MCF 10A (cell line): ENCODE measurements at regions not wholly inside any gene's neighbourhood (a gene's known extent, or its start where the extent isn't known, plus 50 kb on each side); places are given as distances from the start of the nearest gene placed in this dataset.

ENCODE experiments used
- BruUV-seq: library from RNA; stranded (reverse); fragments of 400-500 nt; replicated peaks from 2 replicates; lab custom pipeline; 2021; lab: Mats Ljungman, UMichigan
- CTCF ChIA-PET: fragments of 300-600 bp; sonication (Branson Sonifier 250); formaldehyde crosslinking; extraction: SDS; loops from one replicate; lab custom pipeline; 2021; ENCODE audit warnings: antibody characterized with exemption, inconsistent platforms; lab: Yijun Ruan, JAX
- POLR2A ChIA-PET: fragments of 300-600, 350-650 bp; sonication (Branson Sonifier 250); formaldehyde crosslinking; extraction: SDS; loops from one replicate; lab custom pipeline; 2020; ENCODE audit warnings: antibody characterized with exemption, inconsistent platforms; lab: Yijun Ruan, JAX
- DNase-seq: peaks from one replicate; pipeline ENCODE4 v3.0.0-alpha.2; 2018; ENCODE audit not compliant: unreplicated experiment
- H3K27ac Mint-ChIP-seq: one replicate; pipeline ENCODE4 v1.8.0; 2022; ENCODE audit warnings: mild to moderate bottlenecking, low read depth, mixed read lengths; ENCODE audit not compliant: unreplicated experiment
- H3K27me3 Mint-ChIP-seq: one replicate; pipeline ENCODE4 v1.8.0; 2022; ENCODE audit warnings: mixed read lengths; ENCODE audit not compliant: insufficient read depth, unreplicated experiment
- H3K36me3 Mint-ChIP-seq: one replicate; pipeline ENCODE4 v1.8.0; 2022; ENCODE audit warnings: mild to moderate bottlenecking, moderate library complexity, mixed read lengths; ENCODE audit not compliant: insufficient read depth, unreplicated experiment
- H3K4me1 Mint-ChIP-seq: one replicate; pipeline ENCODE4 v1.8.0; 2022; ENCODE audit warnings: mixed read lengths; ENCODE audit not compliant: insufficient read depth, unreplicated experiment
- H3K4me3 Mint-ChIP-seq: one replicate; pipeline ENCODE4 v1.8.0; 2022; ENCODE audit warnings: mild to moderate bottlenecking, moderate library complexity, mixed read lengths; ENCODE audit not compliant: unreplicated experiment
- H3K9me3 Mint-ChIP-seq: one replicate; pipeline ENCODE4 v1.8.0; 2022; ENCODE audit warnings: mixed read lengths; ENCODE audit not compliant: unreplicated experiment
- CTCF ChIP-seq: fragments of 200-600 bp; IDR thresholded peaks from one replicate; pipeline ENCODE4 v1.8.0; 2022; ENCODE audit warnings: antibody characterized with exemption, mild to moderate bottlenecking; ENCODE audit not compliant: unreplicated experiment
- intact Hi-C: fragments of 100-400 bp; cut with micrococcal nuclease; formaldehyde crosslinking; loops from 2 replicates; pipeline ENCODE4 v1.14.1; 2022

GRCh38 chr13:76123548-76123947 is 487.4 kb downstream of the LMO7 start:
- intact Hi-C loops = no loop called here
- Mint-ChIP-seq H3K9me3 (peaks cover 22% of the 10 kb centered on the region), H3K27me3 (no peaks in the 10 kb centered on the region), H3K27ac (no peak overlapping the region), H3K36me3 (no peaks in the 10 kb centered on the region), H3K4me3 (no peak overlapping the region), H3K4me1 (no peaks in the 10 kb centered on the region)
- no peak for TF ChIP-seq CTCF
- no TSS peak for BruUV-seq
- DNase-seq = no peak
- POLR2A ChIA-PET = no interaction called here
- CTCF ChIA-PET = no interaction called here

- Mint-ChIP-seq H3K9me3 (peaks cover 6% of the 10 kb centered on the region), H3K4me3 (no peak overlapping the region), H3K27ac (no peak overlapping the region), H3K4me1 (no peaks in the 10 kb centered on the region), H3K36me3 (no peaks in the 10 kb centered on the region), H3K27me3 (no peaks in the 10 kb centered on the region)
- CTCF ChIA-PET = interaction anchor here (0.8 kb wide), 1 partner anchor 32 kb away, joined by 3 read pairs; no protein-coding TSS in a partner anchor
- POLR2A ChIA-PET = interaction anchor here (0.6 kb wide), 1 partner anchor 10 kb away, joined by 3 read pairs; no protein-coding TSS in a partner anchor
- BruUV-seq = no TSS peak
- DNase-seq = no peak
- intact Hi-C loops = no loop called here
- no peak for TF ChIP-seq CTCF
These were observed 480.7 kb downstream of the LMO7 start for GRCh38 chr13:76116751-76117360.

- H3K36me3 Mint-ChIP-seq = no peaks in the 10 kb centered on the region
- no peaks in the 10 kb centered on the region for H3K4me1 Mint-ChIP-seq
- intact Hi-C loops = no loop called here
- H3K4me3 Mint-ChIP-seq = no peak overlapping the region
- no peak overlapping the region for H3K27ac Mint-ChIP-seq
- POLR2A ChIA-PET = no interaction called here
- no TSS peak for BruUV-seq
- no peak for TF ChIP-seq CTCF
- CTCF ChIA-PET = no interaction called here
- no peaks in the 10 kb centered on the region for H3K9me3 Mint-ChIP-seq
- H3K27me3 Mint-ChIP-seq = no peaks in the 10 kb centered on the region
- no peak for DNase-seq
These were observed 470.6 kb downstream of the LMO7 start for GRCh38 chr13:76106763-76107162.

- ChIA-PET CTCF (no interaction called here), POLR2A (interaction anchor here (1.0 kb wide), 1 partner anchor 9 kb away, joined by 3 read pairs; no protein-coding TSS in a partner anchor)
- no peak for DNase-seq
- Mint-ChIP-seq H3K27ac (no peak overlapping the region), H3K9me3 (no peaks in the 10 kb centered on the region), H3K4me1 (no peaks in the 10 kb centered on the region), H3K27me3 (no peaks in the 10 kb centered on the region), H3K36me3 (no peaks in the 10 kb centered on the region), H3K4me3 (no peak overlapping the region)
- BruUV-seq = no TSS peak
- no peak for TF ChIP-seq CTCF
- intact Hi-C loops = no loop called here
These were observed 458.5 kb downstream of the LMO7 start for GRCh38 chr13:76094645-76095044.
